GM12892 (cell line): ENCODE measurements at regions not wholly inside any gene's neighbourhood (a gene's known extent, or its start where the extent isn't known, plus 50 kb on each side); places are given as distances from the start of the nearest gene placed in this dataset.

Experiments used
- POLR2A ChIP-seq: IDR thresholded peaks from 2 replicates; pipeline ENCODE4 v1.6.1; 2011; ENCODE audit warnings: low read depth, low read length, control low read depth
- POLR2AphosphoS5 ChIP-seq: IDR thresholded peaks from 2 replicates; pipeline ENCODE4 v1.6.1; 2011; ENCODE audit warnings: low read depth, low read length, control low read depth
- TAF1 ChIP-seq: IDR thresholded peaks from 2 replicates; pipeline ENCODE4 v1.6.1; 2011; ENCODE audit warnings: low read depth, mild to moderate bottlenecking, control low read depth, low read length, borderline replicate concordance

DNA sequence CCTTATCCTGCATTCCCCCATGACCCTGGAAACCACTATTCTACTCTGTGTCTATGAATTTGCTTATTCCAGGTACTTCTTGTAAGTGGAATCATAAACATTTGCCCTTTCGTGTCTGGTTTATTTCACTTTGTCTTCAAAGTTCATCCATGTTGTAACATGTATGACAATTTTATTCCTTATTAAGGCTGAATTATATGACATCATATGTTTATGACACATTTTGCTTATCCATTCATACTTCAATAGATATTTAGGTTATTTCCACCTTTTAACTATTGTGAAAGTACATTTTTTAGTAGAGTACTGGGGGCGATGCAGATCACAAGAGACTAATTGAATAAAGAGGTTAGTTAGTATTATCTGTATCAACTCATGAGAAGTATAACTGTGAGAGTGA, 591.6 kb downstream of the UTRN start:
- TF ChIP-seq POLR2AphosphoS5 = no peak
- TF ChIP-seq POLR2A = no peak
- no peak for TF ChIP-seq TAF1
